ENCODE measurements at regions not wholly inside any gene's neighbourhood (a gene's known extent, or its start where the extent isn't known, plus 50 kb on each side); places are given as distances from the start of the nearest gene placed in this dataset.

DNA sequence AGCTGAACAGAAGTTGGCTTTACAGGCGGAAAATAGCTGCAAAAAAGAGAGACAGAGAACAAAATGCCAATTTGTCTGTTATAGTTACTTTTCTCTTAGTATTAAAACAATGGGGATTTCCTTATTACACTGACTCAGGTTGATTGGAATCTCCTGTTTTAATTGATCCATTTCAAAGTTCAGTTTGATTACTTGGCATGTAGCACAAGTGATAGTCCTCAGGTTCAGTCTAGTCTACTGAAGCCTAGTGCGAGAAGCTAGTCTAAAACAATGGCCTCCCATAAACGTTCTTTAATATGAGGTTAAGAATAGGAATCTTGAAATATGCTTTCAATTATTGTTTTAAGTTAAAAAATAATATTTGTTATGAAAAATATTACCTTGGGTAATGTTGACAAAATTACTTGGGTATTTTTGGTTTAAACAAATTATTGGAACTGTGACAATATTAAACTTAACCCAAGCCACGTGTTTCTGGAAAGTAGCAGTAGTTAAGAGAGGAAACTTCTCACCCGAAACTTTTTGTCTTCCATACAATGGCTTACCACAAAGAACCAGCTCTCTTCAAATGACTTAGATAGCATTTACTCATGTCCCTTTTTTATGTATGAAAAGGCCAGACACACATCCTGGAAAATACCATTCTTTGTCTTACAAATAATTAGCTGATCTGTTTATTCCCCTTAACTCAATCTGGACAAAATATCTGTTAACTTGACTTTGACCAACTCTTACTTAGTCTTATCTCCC, 1326.2 kb upstream of the TMEFF2 start:
- Histone ChIP-seq H2AFZ (ENCODE audit: low read depth, low read length) (no peak overlapping the region), H3K4me3 (replicated peaks in 1 of 3; ENCODE audit: insufficient read depth in 1 of 3, low read depth in 1 of 3, low read length in 3 of 3) (no peak overlapping the region), H3K79me2 (ENCODE audit: control insufficient read depth, insufficient read depth, low read length) (no peaks in the 10 kb centered on the region), H3K27me3 (ENCODE audit: control insufficient read depth in 2 of 2, insufficient read depth in 2 of 2, low read length in 2 of 2) (no peaks in the 10 kb centered on the region), H3K36me3 (ENCODE audit: control insufficient read depth in 2 of 2, extremely low read depth in 1 of 2, insufficient read depth in 2 of 2, low read length in 2 of 2) (no peaks in the 10 kb centered on the region), H3K9ac (replicated peaks; ENCODE audit: extremely low read depth, insufficient read depth, low read length) (no peak overlapping the region), H3K4me2 (ENCODE audit: insufficient read depth, low read length) (no peak overlapping the region), H3K9me3 (replicated peaks; ENCODE audit: control insufficient read depth, insufficient read depth, low read length) (no peaks in the 10 kb centered on the region), H3K27ac (ENCODE audit: insufficient read depth, low read depth, low read length) (no peak overlapping the region), H4K20me1 (replicated peaks; ENCODE audit: control insufficient read depth, extremely low read depth, insufficient read depth, low read length) (no peaks in the 10 kb centered on the region), H3K4me1 (ENCODE audit: control insufficient read depth, extremely low read depth, insufficient read depth, low read length) (no peaks in the 10 kb centered on the region), H3K9me1 (replicated peaks; ENCODE audit: control insufficient read depth, extremely low read depth, insufficient read depth, low read length) (no peaks in the 10 kb centered on the region)
- dilution Hi-C loops (cut with MboI; ENCODE audit: extremely low pct_ligation_motif_present, low sequenced_read_pairs): no loop called here
- no peak for DNase-seq (ENCODE audit: low read depth, low spot score)
- no TSS peak for BruUV-seq (replicated peaks)
- TF ChIP-seq GATA2 (IDR thresholded peaks at IDR 0.05; ENCODE audit: insufficient read depth, insufficient read length, low read depth, low read length) (no peak), JUN (IDR thresholded peaks at IDR 0.05; ENCODE audit: borderline replicate concordance, insufficient read depth, insufficient read length, low read depth) (no peak), FOS (IDR thresholded peaks at IDR 0.05; ENCODE audit: borderline replicate concordance, insufficient read depth, low read length) (no peak), EZH2 (IDR thresholded peaks at IDR 0.05; ENCODE audit: borderline replicate concordance, low read depth, low read length, severe bottlenecking) (no peak), MYC (IDR thresholded peaks at IDR 0.05; ENCODE audit: low read depth, low read length) (no peak), POLR2AphosphoS5 (IDR thresholded peaks at IDR 0.05; ENCODE audit: insufficient read depth, low read depth, low read length) (no peak), POLR2A (IDR thresholded peaks at IDR 0.05; ENCODE audit: low read depth, low read length) (no peak)
- TF ChIP-seq, protein P1, sequence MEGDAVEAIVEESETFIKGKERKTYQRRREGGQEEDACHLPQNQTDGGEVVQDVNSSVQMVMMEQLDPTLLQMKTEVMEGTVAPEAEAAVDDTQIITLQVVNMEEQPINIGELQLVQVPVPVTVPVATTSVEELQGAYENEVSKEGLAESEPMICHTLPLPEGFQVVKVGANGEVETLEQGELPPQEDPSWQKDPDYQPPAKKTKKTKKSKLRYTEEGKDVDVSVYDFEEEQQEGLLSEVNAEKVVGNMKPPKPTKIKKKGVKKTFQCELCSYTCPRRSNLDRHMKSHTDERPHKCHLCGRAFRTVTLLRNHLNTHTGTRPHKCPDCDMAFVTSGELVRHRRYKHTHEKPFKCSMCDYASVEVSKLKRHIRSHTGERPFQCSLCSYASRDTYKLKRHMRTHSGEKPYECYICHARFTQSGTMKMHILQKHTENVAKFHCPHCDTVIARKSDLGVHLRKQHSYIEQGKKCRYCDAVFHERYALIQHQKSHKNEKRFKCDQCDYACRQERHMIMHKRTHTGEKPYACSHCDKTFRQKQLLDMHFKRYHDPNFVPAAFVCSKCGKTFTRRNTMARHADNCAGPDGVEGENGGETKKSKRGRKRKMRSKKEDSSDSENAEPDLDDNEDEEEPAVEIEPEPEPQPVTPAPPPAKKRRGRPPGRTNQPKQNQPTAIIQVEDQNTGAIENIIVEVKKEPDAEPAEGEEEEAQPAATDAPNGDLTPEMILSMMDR (IDR thresholded peaks at IDR 0.05; ENCODE audit: extremely low read depth in 1 of 2, insufficient read depth in 1 of 2, low read depth in 1 of 2, low read length in 2 of 2): no peak
- TF ChIP-seq, protein P2, sequence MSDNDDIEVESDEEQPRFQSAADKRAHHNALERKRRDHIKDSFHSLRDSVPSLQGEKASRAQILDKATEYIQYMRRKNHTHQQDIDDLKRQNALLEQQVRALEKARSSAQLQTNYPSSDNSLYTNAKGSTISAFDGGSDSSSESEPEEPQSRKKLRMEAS (IDR thresholded peaks at IDR 0.05; ENCODE audit: insufficient read depth, insufficient read length): no peak
- intact Hi-C loops (cut with micrococcal nuclease): no loop called here
- CTCF ChIA-PET: no interaction called here
- POLR2A ChIA-PET: no interaction called here
- FAIRE-seq: no peak

All from endothelial cell of umbilical vein (primary cell).